Right ventricle myocardium inferior (tissue), 1 donor: ENCODE measurements at regions not wholly inside any gene's neighbourhood (a gene's known extent, or its start where the extent isn't known, plus 50 kb on each side); places are given as distances from the start of the nearest gene placed in this dataset.

ENCODE experiments used
- ATAC-seq: fragments of 200-7000 bp; cut with Tn5 transposase; one replicate; pipeline ENCODE4 v1.9.1; 2020; ENCODE audit warnings: mild to moderate bottlenecking, moderate library complexity
- DNase-seq: peaks from one replicate; pipeline ENCODE4 v3.0.0; 2021; ENCODE audit errors: missing footprints
- intact Hi-C: fragments of 100-400 bp; cut with DNase I; formaldehyde crosslinking; loops from one replicate; pipeline ENCODE4 v1.11.0; 2022
- donor health status: DM: no; HTN: yes; CAD: no; lungs with severe emphysema.

- ATAC-seq = no peak
- no peak for DNase-seq
- intact Hi-C loops = no loop called here
Measured at GRCh38 chr9:118236625-118237024, 532.4 kb downstream of the TLR4 start.

GRCh38 chr9:118238139-118238538, 533.9 kb downstream of the TLR4 start:
- DNase-seq = no peak

GRCh38 chr9:118252027-118252426, 547.8 kb downstream of the TLR4 start:
- ATAC-seq (no peak), DNase-seq (no peak)
- intact Hi-C loops = no loop called here

More at GRCh38 chr9:118238139-118238538, 533.9 kb downstream of the TLR4 start:
- intact Hi-C loops = no loop called here
- no peak for ATAC-seq

GRCh38 chr9:118262191-118262590, 558.0 kb downstream of the TLR4 start:
- intact Hi-C loops = no loop called here

GRCh38 chr9:118263949-118264348, 559.7 kb downstream of the TLR4 start:
- ATAC-seq (no peak), DNase-seq (no peak)
- intact Hi-C loops = no loop called here

More at GRCh38 chr9:118262191-118262590, 558.0 kb downstream of the TLR4 start:
- DNase-seq (no peak), ATAC-seq (no peak)

GRCh38 chr9:118268046-118268445, 563.8 kb downstream of the TLR4 start:
- DNase-seq = no peak
- intact Hi-C loops = no loop called here
- no peak for ATAC-seq

GRCh38 chr9:118269623-118270022, 565.4 kb downstream of the TLR4 start:
- intact Hi-C loops = no loop called here
- ATAC-seq = no peak
- no peak for DNase-seq

GRCh38 chr9:118271331-118271730, 567.1 kb downstream of the TLR4 start:
- no peak for ATAC-seq
- DNase-seq = no peak
- intact Hi-C loops = no loop called here

GRCh38 chr9:118271936-118272335, 567.7 kb downstream of the TLR4 start:
- DNase-seq = no peak

GRCh38 chr9:118273048-118273447, 568.8 kb downstream of the TLR4 start:
- DNase-seq = no peak
- ATAC-seq = no peak
- intact Hi-C loops = no loop called here

More at GRCh38 chr9:118271936-118272335, 567.7 kb downstream of the TLR4 start:
- ATAC-seq = no peak
- intact Hi-C loops = no loop called here

GRCh38 chr9:118276784-118277183, 572.6 kb downstream of the TLR4 start:
- intact Hi-C loops = no loop called here
- DNase-seq (no peak), ATAC-seq (no peak)

- ATAC-seq = no peak
- intact Hi-C loops = no loop called here
- DNase-seq = no peak
Measured at GRCh38 chr9:118281772-118282171, 577.6 kb downstream of the TLR4 start.

GRCh38 chr9:118283488-118283887, 579.3 kb downstream of the TLR4 start:
- intact Hi-C loops = no loop called here
- ATAC-seq (no peak), DNase-seq (no peak)

- DNase-seq = no peak
- intact Hi-C loops = no loop called here
- ATAC-seq = no peak
Measured at GRCh38 chr9:118290116-118290515, 585.9 kb downstream of the TLR4 start.

- ATAC-seq = no peak
- intact Hi-C loops = no loop called here
- no peak for DNase-seq
Measured at GRCh38 chr9:118295413-118295812, 591.2 kb downstream of the TLR4 start.

- DNase-seq (no peak), ATAC-seq (no peak)
- intact Hi-C loops = no loop called here
Measured at GRCh38 chr9:118302721-118303120, 598.5 kb downstream of the TLR4 start.

- DNase-seq (no peak), ATAC-seq (no peak)
- intact Hi-C loops = no loop called here
Measured at GRCh38 chr9:118303216-118303615, 599.0 kb downstream of the TLR4 start.

GRCh38 chr9:118305331-118305730, 601.1 kb downstream of the TLR4 start:
- DNase-seq = no peak
- intact Hi-C loops = no loop called here
- ATAC-seq = no peak

- DNase-seq (no peak), ATAC-seq (no peak)
- intact Hi-C loops = no loop called here
Measured at GRCh38 chr9:118306801-118307200, 602.6 kb downstream of the TLR4 start.

GRCh38 chr9:118313965-118314364, 609.8 kb downstream of the TLR4 start:
- no peak for ATAC-seq
- intact Hi-C loops = no loop called here

GRCh38 chr9:118316831-118317343, 612.7 kb downstream of the TLR4 start:
- intact Hi-C loops = no loop called here
- DNase-seq (no peak), ATAC-seq (no peak)

More at GRCh38 chr9:118313965-118314364, 609.8 kb downstream of the TLR4 start:
- no peak for DNase-seq
